ENCODE measurements at regions not wholly inside any gene's neighbourhood (a gene's known extent, or its start where the extent isn't known, plus 50 kb on each side); places are given as distances from the start of the nearest gene placed in this dataset.

GRCh38 chr5:124460642-124461041, 285.8 kb downstream of the ZNF608 start:
- peaks cover 3% of the 10 kb centered on the region for H3K4me1 ChIP-seq
- whole genome bisulfite sequencing: 80% methylated on average over 3 of the region's 3 CpGs
- H3K27ac ChIP-seq: no peak overlapping the region
- no peaks in the 10 kb centered on the region for H3K9me3 ChIP-seq
- no peak overlapping the region for H3K4me3 ChIP-seq
- no peaks in the 10 kb centered on the region for H3K27me3 ChIP-seq
- no peaks in the 10 kb centered on the region for H3K36me3 ChIP-seq
- no peak for DNase-seq (ENCODE audit: low spot score in 2 of 2)
- TF ChIP-seq POLR2A (IDR thresholded peaks at IDR 0.05) (no peak), EP300 (IDR thresholded peaks at IDR 0.05) (no peak), CTCF (IDR thresholded peaks at IDR 0.05) (no peak), POLR2AphosphoS5 (IDR thresholded peaks at IDR 0.05) (no peak)

- Histone ChIP-seq H3K9me3 (no peaks in the 10 kb centered on the region), H3K4me1 (peaks cover 10% of the 10 kb centered on the region), H3K4me3 (no peak overlapping the region), H3K27me3 (no peaks in the 10 kb centered on the region), H3K27ac (no peak overlapping the region), H3K36me3 (no peaks in the 10 kb centered on the region)
- DNase-seq (ENCODE audit: low spot score in 2 of 2): no peak
- 68% methylated on average over 6 of the region's 6 CpGs for WGBS
- TF ChIP-seq CTCF (IDR thresholded peaks at IDR 0.05) (no peak), POLR2A (IDR thresholded peaks at IDR 0.05) (no peak), EP300 (IDR thresholded peaks at IDR 0.05) (no peak), POLR2AphosphoS5 (IDR thresholded peaks at IDR 0.05) (no peak)
These were observed 286.5 kb downstream of the ZNF608 start for GRCh38 chr5:124459984-124460383.

- no peaks in the 10 kb centered on the region for H3K27me3 ChIP-seq
- H3K36me3 ChIP-seq: no peaks in the 10 kb centered on the region
- 70% methylated on average over 1 of the region's 1 CpG for WGBS
- H3K27ac ChIP-seq: no peak overlapping the region
- DNase-seq (ENCODE audit: low spot score in 2 of 2): no peak
- TF ChIP-seq EP300 (IDR thresholded peaks at IDR 0.05) (no peak), POLR2AphosphoS5 (IDR thresholded peaks at IDR 0.05) (no peak), POLR2A (IDR thresholded peaks at IDR 0.05) (no peak), CTCF (IDR thresholded peaks at IDR 0.05) (no peak)
- no peaks in the 10 kb centered on the region for H3K9me3 ChIP-seq
- peaks cover 10% of the 10 kb centered on the region for H3K4me1 ChIP-seq
- no peak overlapping the region for H3K4me3 ChIP-seq
These were observed 288.5 kb downstream of the ZNF608 start for GRCh38 chr5:124457901-124458300.

- no peak overlapping the region for H3K27ac ChIP-seq
- no peak for DNase-seq (ENCODE audit: low spot score in 2 of 2)
- TF ChIP-seq CTCF (IDR thresholded peaks at IDR 0.05) (no peak), POLR2AphosphoS5 (IDR thresholded peaks at IDR 0.05) (no peak), POLR2A (IDR thresholded peaks at IDR 0.05) (no peak), EP300 (IDR thresholded peaks at IDR 0.05) (no peak)
- WGBS: 70% methylated on average over 5 of the region's 5 CpGs
- H3K4me1 ChIP-seq: peaks cover 10% of the 10 kb centered on the region
- H3K36me3 ChIP-seq: no peaks in the 10 kb centered on the region
- no peaks in the 10 kb centered on the region for H3K9me3 ChIP-seq
- no peak overlapping the region for H3K4me3 ChIP-seq
- H3K27me3 ChIP-seq: no peaks in the 10 kb centered on the region
These were observed 289.3 kb downstream of the ZNF608 start for GRCh38 chr5:124457101-124457500.

GRCh38 chr5:124456249-124456648, 290.2 kb downstream of the ZNF608 start:
- no peaks in the 10 kb centered on the region for H3K36me3 ChIP-seq
- no peak overlapping the region for H3K4me3 ChIP-seq
- H3K9me3 ChIP-seq: no peaks in the 10 kb centered on the region
- no peak for DNase-seq (ENCODE audit: low spot score in 2 of 2)
- no peaks in the 10 kb centered on the region for H3K27me3 ChIP-seq
- no peak for TF ChIP-seq POLR2A (IDR thresholded peaks at IDR 0.05)
- no peak for TF ChIP-seq POLR2AphosphoS5 (IDR thresholded peaks at IDR 0.05)
- no peak for TF ChIP-seq CTCF (IDR thresholded peaks at IDR 0.05)
- no peak for TF ChIP-seq EP300 (IDR thresholded peaks at IDR 0.05)
- WGBS: 83% methylated on average over 3 of the region's 3 CpGs
- H3K27ac ChIP-seq: no peak overlapping the region
- H3K4me1 ChIP-seq: peaks cover 10% of the 10 kb centered on the region
